ENCODE measurements at regions not wholly inside any gene's neighbourhood (a gene's known extent, or its start where the extent isn't known, plus 50 kb on each side); places are given as distances from the start of the nearest gene placed in this dataset.
"Not testable (repeated sequence)": the region's sequence is repeated elsewhere in the genome, so short reads cannot be mapped to it uniquely, and the experiment has no call there.

DNA sequence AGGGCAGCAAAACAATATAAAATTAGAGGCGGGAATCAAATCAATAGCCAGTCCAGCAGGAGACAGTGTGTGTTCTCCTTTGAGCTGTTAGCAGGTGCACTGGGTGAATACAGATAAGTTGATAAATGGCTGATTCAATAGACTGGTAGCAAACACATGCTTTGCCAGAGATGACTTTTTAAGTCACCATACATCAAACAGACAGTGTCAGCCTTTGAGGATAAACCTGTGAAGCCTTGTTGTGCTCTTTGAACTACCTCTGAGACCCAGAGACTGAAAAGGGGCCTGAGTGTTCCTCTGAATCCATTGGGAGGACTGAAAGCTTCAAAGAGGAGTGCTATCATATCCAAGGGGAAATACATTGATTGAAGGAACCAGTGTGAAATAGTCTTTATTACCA, 301.9 kb downstream of the RASEF start:
- no peak for DNase-seq

DNA sequence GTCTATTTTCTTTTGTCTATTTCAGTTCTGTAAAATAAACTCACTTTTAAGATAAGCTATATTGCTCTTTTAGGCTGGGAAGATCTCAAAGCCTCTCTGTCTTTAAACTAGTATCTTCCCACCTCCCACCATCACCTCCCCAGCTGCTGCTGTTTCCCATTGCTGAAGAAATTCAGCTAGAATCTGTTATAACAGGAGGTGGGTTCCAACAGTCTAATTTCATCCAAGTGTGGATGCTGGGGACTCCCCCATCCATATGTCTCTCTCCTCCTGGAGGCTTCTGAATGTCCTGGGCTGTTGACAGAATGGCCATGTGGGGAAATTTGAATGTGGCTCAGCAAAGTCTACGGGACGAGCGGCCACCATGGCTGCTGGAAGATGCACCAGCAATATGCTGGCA, 301.0 kb downstream of the RASEF start:
- no peak for DNase-seq

DNA sequence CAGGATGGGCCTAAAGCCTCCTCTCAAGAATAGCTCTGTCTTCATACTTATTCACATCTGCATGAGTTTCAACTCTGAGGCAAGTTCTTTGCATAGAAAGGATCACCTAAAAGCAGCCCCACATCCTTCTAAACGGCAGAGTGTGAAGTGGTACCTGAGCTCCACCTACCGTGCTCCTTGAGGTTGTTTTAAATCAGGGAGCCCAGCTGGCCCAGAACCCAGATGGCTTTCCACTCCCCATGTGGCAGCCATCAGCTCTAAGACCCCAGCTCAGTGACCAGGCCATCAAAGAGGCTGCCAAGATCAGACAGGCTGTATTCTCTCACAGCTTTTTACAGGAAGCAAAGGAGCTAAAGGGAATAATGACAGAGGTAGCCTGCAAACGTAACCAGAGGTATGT, 299.3 kb downstream of the RASEF start:
- no peak for DNase-seq

DNA sequence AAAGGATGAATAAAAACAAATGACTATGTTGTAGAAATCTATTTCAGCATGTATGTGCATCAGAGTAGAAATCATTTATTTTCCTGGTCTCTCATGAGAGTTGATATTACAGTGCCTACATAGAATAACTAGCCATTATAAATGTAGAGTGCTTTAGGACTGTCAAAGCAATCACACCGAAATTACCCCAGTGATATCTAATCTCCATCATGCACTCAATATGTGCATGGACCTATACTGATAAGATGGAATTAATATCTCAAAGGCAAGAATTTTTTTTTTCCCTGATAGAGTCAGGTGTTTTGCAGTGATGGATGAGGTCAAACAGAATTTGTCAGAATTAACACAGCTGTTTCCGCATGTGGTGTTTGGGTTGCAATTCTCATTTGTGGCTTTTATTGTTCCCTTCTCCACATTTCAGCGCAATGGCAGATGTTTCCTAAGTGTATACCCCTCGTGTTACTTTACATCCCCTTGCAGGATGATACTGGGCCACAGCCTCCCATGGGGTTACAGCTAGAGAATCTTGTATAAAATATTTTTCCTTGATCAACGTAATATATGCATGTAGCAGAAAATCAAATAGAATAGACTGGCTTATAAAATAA, 298.8 kb downstream of the RASEF start:
- no peak for DNase-seq

DNA sequence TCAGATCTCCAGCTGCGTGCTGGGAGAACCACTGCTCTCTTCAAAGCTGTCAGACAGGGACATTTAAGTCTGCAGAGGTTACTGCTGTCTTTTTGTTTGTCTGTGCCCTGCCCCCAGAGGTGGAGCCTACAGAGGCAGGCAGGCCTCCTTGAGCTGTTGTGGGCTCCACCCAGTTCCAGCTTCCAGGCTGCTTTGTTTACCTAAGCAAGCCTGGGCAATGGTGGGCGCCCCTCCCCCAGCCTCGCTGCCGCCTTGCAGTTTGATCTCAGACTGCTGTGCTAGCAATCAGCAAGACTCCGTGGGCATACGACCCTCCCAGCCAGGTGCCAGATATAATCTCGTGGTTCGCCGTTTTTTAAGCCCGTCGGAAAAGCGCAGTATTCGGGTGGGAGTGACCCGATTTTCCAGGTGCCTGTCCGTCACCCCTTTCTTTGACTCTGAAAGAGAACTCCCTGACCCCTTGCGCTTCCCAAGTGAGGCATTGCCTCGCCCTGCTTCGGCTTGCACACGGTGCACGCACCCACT, 288.2 kb downstream of the RASEF start:
- not testable (repeated sequence) for DNase-seq

DNA sequence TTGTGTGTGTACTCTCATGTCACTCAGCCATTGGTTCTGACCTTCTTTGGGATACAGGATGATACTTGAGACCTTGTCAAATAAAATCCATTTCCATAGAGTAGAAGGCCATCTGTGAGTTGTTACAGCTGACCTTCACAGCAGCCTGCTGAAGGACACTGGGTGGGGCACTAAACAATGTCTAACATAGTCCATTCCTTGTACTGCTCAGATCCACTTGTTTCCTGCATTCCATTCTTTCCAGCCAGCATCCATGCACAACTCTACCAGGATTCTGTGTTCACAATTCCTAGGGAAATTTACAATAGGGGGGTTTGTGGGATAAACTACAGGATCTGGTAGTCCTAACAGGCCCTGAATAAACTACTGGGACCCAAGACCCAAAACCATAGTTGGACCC, 286.4 kb downstream of the RASEF start:
- DNase-seq: no peak

DNA sequence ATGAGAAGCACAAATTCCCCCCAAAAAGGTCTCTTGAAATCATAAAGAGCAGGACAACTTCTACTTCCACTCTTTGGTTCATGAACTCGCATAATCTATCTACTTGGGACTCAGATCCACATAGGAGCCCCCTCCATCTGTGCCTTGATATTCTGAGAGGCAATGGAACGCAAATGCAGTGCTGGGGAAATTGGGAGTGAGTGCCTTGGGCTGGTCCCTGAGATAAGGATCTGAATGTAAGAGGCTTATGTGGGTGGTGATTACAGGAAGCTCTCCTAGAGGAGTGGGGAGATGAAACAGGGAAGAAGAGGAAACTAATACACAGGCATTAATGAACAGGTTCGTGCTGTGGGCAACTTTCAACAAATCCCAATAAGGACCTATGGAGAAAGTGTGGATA, 285.6 kb downstream of the RASEF start:
- no peak for DNase-seq

DNA sequence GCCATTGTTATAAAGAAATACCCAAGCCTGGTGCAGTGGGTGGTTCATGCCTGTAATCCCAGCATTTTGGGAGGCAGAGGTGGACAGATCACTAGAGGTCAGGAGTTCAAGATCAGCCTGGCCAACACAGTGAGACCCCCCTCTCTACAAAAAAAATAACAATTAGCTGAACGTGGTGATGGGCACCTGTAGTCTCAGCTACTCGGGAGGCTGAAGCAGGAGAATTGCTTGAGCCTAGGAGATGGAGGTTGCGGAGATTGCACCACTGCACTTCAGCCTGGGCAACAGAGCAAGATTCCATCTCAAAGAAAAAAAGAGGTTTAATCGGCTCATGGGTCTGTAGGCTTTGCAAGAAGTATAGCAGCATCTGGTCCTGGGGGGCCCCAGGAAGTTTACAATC, 284.0 kb downstream of the RASEF start:
- not testable (repeated sequence) for DNase-seq

DNA sequence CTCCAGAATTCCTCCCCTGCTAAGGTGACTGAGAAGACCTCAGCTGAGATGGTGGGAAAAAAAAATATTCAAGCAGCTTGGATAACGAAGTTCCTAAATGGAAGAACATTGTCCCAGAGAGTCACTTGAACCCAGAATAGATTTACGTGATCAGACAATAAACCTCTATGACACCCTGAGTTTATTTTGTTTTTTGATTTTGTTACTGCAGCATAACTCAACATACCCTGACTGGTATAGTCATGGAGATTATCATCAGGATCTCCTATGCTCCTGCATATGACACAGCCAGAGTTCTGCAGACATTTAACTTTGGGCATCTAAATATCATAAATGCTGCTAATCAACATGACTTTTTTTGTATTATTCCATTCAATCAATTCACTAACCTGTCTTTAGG, 282.9 kb downstream of the RASEF start:
- DNase-seq: no peak

DNA sequence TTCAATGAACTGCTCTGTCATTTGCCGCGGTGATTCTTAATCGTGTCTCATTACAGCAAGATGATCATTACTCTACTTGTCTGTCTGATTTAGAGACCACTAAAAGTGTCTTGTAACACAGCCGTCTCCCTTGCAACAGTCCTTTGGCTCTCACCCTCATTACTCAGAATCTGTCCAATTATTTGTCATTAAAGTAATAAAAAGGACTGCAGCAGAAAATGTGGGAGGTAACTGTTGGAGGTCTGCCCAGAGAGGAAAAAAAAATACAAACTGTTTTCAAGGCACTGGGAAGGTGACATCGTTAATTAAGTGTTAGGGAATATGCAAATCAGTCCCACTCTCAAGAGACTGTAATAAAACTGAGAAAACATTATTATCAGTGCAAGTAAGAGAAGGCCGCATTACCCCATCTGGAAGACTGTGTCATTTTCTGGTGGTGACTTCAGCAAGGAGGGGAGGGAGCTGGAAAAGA, 281.0 kb downstream of the RASEF start:
- DNase-seq: no peak

DNA sequence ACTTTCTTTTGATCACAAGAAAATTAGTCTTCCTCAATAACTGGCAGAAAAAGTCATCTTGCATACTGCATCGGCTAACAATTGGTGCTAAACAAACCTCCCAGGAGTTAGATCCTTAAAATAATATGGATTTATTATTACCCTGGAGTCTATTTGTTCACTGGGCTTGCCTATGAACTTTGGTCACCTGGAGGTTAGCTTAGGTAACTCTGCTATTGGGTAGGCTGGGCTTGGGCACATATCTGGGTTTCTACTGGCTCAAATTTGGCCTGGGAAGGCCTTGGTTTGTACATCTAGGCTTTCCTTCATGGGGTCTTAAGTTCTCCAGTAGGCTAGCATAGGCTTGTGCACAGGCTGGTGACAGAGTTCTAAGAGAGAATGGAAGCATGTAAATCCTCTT, 279.9 kb downstream of the RASEF start:
- DNase-seq: no peak

DNA sequence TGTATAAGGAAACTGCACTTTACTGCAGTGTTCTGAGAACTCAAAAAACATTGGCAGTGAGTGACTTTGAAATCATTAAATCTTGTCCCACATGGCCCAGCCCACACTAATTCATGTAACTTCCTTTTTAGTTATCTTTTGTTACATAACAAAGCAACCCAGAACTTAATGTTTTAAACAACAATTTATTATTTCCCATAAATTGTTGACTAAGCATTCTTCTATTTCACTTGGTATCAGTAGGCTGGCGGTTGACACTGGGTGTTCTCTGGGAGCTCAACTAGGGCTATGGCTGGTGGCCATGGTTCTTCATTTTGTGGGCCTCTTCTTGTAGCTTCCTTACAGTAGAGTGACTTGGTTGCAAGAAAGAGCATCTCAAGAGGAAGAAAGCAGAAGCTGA, 278.4 kb downstream of the RASEF start:
- DNase-seq: no peak

DNA sequence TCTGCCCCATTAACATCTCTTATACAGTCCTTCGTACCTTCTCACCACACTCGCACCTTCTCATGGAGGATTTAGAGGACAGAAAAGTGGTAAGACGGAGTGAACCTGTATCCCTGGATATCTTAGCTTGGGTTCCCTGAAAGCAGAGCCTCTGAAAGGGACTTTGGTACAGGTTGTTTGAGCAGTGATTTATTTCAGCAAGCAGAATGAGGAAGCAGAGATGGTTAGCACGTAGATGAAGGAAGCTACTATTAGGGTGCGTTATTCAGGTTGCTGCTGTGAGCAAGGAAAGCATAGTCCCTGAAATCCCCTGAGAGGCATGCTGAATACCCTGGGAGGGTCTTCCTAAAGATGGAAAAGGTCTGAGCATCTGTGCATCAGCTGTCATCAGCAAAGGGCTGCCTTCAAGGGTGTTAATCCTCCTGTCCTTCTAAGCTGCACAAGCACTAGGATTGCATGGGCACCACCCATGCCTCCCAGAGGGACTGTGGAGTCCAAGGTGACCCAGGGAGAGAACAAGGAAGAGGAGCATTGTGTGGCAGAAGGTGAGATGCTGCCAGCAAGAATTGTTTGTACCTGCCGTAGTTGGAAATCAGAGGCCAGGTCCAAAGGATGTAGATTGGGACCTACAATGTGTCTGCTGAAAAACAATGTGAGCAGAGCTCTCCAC, 273.7 kb downstream of the RASEF start:
- DNase-seq: no peak

DNA sequence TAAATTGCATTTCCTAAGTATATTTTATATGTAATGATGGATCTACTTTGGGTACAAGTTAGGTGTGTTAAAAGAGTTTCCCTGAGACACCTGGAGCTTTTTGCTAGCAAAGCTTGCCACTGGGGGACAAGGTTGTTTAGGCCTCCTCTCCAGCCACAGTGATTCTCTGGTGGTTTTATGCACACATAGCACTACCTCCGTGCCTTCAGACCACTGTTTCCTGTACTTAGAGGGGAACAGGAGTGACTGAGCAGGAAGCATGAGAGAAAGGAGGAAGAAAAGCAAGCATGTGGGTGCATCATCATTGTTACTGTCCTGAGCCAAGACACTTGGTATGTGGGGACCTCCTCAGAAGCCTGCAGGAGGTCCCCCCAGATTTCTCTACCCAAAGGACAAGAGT, 272.1 kb downstream of the RASEF start:
- no peak for DNase-seq

DNA sequence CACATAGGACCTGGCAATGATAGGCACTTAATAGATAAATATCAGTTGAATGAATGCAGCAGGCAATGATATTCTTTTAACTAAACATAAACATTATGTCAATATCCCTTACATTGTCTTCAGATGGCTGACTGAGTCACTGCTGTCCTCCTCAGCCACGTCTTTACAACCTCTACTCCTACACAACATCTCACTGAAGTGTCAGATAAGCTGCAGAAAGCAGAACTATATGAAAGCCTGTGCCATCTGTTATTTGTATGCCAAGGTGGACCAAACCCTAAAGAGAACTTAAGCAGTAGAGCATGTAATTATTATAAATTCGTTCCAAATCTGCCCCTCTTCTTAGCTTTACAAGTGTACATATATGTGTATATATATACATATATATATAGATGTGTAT, 271.2 kb downstream of the RASEF start:
- DNase-seq: no peak

DNA sequence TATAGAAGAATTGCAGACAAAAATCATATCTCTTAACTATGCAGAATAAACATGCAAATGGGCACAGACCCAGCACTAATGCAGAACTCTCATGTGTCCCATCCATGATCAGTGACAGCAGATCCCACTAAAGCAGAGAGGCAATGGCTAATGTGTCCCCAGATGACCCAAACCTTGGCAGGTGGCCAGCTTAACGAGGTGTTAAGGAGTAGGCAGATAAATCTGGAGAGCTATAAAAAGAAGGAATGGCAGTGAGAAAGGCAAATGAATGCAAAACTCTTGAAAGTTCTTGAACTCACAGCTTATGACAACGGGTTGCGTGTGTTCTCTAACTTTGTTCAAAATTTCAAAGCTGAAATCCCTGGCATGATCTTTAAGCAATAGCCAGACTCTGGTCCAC, 265.4 kb downstream of the RASEF start:
- peak; percentile 83 for DNase-seq

DNA sequence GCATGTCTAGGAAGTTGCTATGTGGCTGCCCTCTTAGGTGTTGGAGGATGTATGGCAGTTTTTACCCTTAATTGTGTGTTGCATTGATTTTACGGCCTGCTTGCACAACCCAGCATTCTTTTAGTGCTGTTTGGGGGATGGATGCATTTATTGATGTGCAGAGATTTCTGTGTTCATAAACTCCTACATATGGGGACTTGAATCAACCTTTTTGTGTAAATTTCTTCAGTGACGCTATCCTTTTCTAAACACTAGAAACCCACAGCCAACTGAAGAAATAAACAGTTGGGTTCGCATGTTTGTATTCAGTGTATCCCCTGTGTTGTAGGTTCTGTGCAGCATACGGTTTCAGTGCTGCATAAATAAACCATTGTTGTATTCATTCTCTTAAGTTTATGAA, 263.7 kb downstream of the RASEF start:
- no peak for DNase-seq

DNA sequence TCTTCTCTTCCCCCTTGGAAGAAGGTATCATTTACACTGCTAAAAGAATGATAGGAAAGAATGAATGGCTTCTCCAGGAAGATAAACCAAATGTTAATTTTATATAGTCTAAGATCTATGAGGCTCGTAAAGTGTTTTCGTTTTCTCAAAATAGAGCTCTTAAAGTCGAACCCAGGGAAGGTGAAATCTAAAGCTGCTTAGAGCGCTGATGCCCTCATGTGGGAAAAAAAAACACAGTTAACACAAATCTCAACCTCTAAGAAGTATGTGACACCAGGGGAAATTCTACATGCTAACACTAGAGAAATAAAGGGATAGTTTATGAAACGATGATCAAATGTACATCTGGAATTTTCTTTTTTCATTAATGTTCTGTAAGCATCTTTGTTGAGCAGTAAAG, 257.9 kb downstream of the RASEF start:
- DNase-seq: no peak

DNA sequence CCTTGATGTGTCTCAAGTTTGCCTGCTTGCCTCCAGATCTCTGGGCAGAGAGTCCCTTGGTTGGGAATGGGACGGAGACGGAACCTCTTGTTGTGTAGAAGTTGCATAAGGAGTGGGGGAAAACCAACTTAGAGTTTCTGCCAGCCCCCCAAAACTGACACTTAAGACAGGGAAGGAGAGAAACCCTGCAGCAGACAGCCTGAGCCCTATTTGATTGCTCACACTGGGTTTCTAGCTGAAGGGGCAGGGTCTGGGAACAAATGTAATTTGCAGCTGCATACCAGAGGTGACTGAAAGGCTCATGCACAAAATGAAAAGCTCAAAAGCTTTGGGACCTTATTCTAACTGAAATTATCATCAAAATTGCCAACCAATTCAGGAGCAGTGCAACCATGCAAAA, 254.5 kb downstream of the RASEF start:
- no peak for DNase-seq

DNA sequence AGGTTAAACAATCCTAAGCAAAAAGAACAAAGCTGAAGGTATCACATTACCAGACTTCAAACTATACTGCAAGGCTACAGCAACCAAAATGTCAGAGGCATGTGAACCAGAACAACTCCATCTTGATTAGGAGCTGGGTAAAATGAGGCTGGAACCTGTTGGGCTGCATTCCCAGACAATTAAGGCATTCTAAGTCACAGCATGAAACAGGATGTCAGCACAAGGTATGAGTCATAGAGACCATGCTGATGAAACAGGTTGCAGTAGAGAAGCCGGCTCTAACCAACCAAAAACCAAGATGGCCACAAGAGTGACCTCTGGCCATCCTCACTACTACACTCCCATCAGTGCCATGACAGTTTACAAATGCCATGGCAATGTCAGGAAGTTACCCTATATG, 252.0 kb downstream of the RASEF start:
- DNase-seq: peak; percentile 6

DNA sequence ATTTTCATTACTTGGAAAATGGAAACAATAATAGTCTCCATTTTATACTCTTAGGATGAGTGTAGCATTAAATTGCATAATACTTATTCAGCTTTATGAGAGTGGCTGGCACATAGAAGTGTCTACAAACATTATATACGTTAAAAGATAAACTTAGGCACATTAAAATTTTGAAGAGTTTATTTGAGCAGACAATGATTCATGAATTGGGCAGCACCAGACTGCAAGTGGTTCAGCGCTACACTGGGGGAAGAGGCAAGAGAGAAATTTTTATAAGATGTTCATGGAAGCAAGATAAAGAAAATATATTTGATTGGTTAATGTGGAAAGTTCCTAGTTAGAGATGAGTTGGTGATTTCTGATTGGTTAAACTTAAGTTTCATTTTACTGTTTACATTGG, 243.7 kb downstream of the RASEF start:
- DNase-seq: no peak

DNA sequence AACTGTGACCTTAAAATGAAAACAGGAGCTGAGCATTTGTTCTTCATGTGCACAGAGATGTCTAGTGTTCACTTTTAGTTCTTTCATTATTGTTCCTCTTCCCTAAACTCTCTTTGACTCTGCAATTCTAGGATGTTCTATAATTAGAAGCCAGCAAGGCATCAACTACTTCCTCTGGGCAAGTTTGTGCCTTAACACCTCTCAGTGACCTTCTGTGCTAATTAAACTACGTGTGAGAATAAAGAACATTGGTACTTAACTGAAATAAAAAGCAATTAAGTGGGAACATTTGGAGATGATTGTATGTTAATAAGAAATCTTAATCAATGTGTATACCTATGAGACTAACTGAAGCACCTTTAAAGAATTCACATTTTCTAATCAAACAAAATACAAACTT, 242.8 kb downstream of the RASEF start:
- no peak for DNase-seq

DNA sequence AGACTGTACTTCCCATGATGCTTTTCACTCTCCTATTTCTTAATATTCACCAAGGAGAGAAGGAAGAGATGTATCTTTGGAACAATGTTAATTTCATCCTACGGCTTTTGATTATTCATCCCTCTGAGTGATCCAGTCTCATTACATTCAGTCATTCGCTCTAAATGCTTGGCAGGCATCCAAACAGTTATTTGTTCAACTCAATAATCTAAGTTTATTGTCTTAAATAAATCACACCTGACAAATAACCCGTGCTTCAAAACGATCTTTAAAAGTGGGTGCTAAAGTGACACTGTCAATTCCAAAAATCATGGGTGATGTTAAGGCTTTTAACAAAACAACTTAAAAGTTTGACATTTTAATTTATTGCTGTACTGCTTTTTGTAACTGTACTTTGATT, 233.1 kb downstream of the RASEF start:
- DNase-seq: peak; percentile 66

DNA sequence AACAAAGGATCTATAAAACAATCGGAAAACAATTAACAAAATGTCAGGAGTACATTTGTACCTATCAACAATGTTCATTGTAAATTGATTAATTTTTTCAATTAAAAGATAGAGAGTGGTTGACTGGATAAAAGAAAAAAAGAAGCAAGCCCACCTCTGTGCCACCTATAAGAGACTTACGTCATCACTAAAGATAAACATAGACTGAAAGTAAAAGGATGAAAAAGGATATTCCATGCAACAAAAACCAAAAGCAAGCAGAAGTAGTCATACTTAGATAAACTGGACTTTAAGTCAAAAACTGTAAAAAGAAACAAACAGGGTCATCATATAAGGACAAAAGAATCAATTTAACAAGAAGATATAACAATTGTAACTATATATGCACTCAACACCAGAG, 197.4 kb downstream of the RASEF start:
- DNase-seq: no peak
